ENCODE measurements at regions not wholly inside any gene's neighbourhood (a gene's known extent, or its start where the extent isn't known, plus 50 kb on each side); places are given as distances from the start of the nearest gene placed in this dataset.
A peak's percentile ranks its signal among the peaks of the same experiment; 100 is the strongest.

DNA sequence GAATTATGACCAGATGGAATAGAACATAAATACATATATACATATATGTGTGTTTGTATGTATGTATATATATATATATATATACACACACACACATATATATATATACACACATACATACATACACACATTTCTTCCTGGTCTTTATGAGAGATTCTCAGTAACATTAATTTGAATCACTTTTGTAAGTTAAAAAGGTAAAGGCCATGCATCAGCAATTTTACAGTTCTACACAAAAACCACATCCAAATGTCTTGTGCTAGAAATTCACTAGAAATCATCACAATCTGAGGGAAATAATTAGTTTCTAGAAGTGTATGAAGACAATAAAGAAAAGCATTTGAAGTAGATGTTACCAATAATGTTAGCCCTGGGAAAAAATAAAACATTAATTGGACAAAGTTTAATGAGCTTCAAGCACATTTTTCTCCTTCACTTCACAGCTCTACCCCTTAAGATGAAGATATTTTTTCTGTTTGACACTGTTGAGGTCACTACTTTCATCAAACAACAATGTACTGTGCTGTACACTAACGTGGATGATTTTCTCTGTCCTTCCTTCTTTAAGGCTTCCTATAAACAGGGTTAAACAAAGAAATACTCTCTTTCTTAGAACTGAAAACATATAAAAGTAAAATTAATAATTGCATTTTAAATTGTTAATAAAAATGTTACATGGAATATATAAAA, 189.2 kb upstream of the NR4A3 start:
- in situ Hi-C loops (cut with MboI; ENCODE audit: low sequenced_read_pairs, unreplicated experiment): no loop called here
- TF ChIP-seq, protein P1, sequence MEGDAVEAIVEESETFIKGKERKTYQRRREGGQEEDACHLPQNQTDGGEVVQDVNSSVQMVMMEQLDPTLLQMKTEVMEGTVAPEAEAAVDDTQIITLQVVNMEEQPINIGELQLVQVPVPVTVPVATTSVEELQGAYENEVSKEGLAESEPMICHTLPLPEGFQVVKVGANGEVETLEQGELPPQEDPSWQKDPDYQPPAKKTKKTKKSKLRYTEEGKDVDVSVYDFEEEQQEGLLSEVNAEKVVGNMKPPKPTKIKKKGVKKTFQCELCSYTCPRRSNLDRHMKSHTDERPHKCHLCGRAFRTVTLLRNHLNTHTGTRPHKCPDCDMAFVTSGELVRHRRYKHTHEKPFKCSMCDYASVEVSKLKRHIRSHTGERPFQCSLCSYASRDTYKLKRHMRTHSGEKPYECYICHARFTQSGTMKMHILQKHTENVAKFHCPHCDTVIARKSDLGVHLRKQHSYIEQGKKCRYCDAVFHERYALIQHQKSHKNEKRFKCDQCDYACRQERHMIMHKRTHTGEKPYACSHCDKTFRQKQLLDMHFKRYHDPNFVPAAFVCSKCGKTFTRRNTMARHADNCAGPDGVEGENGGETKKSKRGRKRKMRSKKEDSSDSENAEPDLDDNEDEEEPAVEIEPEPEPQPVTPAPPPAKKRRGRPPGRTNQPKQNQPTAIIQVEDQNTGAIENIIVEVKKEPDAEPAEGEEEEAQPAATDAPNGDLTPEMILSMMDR (IDR thresholded peaks at IDR 0.05; ENCODE audit: borderline replicate concordance, control extremely low read depth, extremely low read depth, insufficient read depth, missing control alignments): no peak
- DNase-seq (ENCODE audit: low spot score): no peak

DNA sequence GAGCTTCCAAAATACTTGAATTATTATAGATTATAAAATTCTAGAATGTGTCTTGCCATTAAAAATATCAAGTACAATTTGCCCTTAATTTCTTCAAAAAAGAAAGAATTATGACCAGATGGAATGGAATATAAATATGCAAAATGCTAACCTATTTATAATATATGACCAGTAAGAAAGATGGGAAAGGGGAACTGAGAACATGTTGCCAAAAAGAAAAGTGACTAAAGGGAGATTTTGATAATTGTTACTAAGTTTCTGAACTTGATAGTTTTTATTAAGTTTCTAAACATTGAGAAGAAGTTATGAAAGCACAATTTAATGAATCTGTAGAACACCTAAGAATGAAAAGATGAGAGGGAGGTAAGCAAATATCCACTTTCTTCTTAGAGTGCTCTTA, 188.4 kb upstream of the NR4A3 start:
- TF ChIP-seq, protein P1 (IDR thresholded peaks at IDR 0.05; ENCODE audit: borderline replicate concordance, control extremely low read depth, extremely low read depth, insufficient read depth, missing control alignments): no peak
- DNase-seq (ENCODE audit: low spot score): peak; percentile 19
- in situ Hi-C loops (cut with MboI; ENCODE audit: low sequenced_read_pairs, unreplicated experiment): no loop called here

DNA sequence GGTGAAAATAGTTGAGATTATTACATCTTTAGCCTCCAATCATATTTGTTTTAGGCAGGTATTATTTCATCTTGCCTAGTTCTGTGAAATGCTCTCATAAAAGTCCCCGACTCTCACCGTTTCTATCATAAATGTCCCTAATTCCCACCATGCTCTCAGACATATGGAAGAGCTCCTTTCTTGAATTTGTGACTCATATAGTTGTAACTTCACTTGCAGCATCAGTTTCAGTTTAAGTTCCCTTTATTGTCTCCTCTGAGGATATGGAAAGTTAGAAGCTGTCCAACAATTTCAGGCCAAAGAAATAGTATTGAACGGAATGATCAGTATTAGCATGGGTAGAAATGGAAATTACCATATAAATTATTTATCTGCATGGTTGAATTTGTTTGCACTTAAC, 187.5 kb upstream of the NR4A3 start:
- DNase-seq (ENCODE audit: low spot score): no peak
- in situ Hi-C loops (cut with MboI; ENCODE audit: low sequenced_read_pairs, unreplicated experiment): no loop called here
- TF ChIP-seq, protein P1 (IDR thresholded peaks at IDR 0.05; ENCODE audit: borderline replicate concordance, control extremely low read depth, extremely low read depth, insufficient read depth, missing control alignments): no peak

DNA sequence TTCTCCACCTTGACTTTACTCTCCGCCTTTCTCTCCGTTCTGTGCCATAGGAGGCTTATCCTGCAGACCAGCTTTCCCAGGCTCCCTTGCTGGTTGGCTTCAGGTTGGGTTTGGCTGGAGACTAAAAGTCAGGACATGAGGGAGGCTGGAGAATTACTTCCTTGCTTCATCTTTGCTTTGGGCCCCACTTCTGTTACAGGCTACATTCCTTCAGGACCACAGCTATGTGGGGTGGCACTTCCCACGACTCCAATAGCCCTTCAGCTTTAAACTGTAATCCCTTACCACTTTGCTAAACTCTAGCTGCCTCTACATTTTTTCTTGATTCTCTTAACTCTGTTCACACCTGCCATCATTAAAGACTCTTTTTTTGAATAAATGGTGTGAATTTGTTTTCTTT, 186.7 kb upstream of the NR4A3 start:
- TF ChIP-seq, protein P1 (IDR thresholded peaks at IDR 0.05; ENCODE audit: borderline replicate concordance, control extremely low read depth, extremely low read depth, insufficient read depth, missing control alignments): no peak
- in situ Hi-C loops (cut with MboI; ENCODE audit: low sequenced_read_pairs, unreplicated experiment): no loop called here
- DNase-seq (ENCODE audit: low spot score): no peak

DNA sequence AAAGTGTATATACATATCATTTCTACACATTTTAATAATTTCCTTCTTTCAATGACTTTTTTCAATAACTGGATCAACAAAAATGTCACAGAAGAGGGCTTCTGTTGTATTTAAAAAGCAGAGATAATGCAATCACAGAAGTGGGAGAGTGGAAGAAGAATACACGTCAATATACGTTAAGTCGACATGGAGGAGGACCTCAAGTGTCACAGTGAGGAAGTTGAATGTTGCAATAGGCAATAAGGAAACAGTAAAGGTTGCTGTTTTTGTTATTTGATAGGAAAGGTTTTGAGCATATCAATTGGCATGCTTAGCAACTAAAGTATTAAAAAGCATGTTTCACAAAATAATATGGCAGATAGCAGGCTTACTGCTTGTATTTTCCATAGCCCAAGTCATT, 184.0 kb upstream of the NR4A3 start:
- in situ Hi-C loops (cut with MboI; ENCODE audit: low sequenced_read_pairs, unreplicated experiment): no loop called here
- TF ChIP-seq, protein P1 (IDR thresholded peaks at IDR 0.05; ENCODE audit: borderline replicate concordance, control extremely low read depth, extremely low read depth, insufficient read depth, missing control alignments): no peak
- no peak for DNase-seq (ENCODE audit: low spot score)

DNA sequence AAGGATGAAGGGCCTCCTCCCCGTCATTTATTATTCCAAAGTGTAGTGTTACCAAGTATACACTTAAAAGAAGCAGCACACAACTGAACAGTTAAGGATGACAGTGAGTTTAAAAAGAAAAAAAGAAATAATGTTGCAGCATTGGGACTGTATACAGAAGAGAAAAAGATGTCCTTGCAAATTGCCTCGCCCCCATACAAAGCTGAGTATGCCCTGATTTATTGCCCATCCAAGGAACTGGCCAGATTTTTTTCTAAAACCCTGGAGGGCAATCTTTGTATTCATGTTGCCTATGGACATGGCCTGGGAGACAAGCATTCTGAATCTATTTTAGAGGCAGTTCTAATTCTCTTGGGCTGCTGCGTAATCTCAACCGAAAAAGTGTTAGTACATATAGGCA, 182.7 kb upstream of the NR4A3 start:
- in situ Hi-C loops (cut with MboI; ENCODE audit: low sequenced_read_pairs, unreplicated experiment): no loop called here
- TF ChIP-seq, protein P1 (IDR thresholded peaks at IDR 0.05; ENCODE audit: borderline replicate concordance, control extremely low read depth, extremely low read depth, insufficient read depth, missing control alignments): no peak
- DNase-seq (ENCODE audit: low spot score): no peak

Measured in GM13976 (cell line).